H1 (cell line): ENCODE measurements at regions not wholly inside any gene's neighbourhood (a gene's known extent, or its start where the extent isn't known, plus 50 kb on each side); places are given as distances from the start of the nearest gene placed in this dataset.

Source experiments
- CTCF ChIA-PET: fragments of 300-600 bp; sonication (Branson Sonifier 250); formaldehyde crosslinking; loops from one replicate; lab custom pipeline; 2021; ENCODE audit not compliant: partially characterized antibody; lab: Charles Lee
- POLR2A ChIA-PET: fragments of 300-600 bp; sonication (Branson Sonifier 250); formaldehyde crosslinking; loops from one replicate; lab custom pipeline; 2021; ENCODE audit warnings: inconsistent platforms; ENCODE audit not compliant: partially characterized antibody; lab: Charles Lee
- DNase-seq, 2 experiments: peaks; one replicate each; pipeline versions ENCODE4 v3.0.0 to v3.0.0-alpha.2; 2010 to 2022; ENCODE audit warnings: low spot score in 2 of 2, low read depth in 1 of 2, mixed read lengths in 1 of 2
- FAIRE-seq: peaks from 2 replicates; lab custom pipeline; 2011; peaks lifted over from hg19 to GRCh38; lab: Jason Lieb, UNC
- H2AFZ ChIP-seq: 2 replicates; pipeline ENCODE4 v1.8.1; 2012; ENCODE audit warnings: low read length, inconsistent platforms
- H2AK5ac ChIP-seq: 2 replicates; pipeline ENCODE4 v1.6.1; 2013; ENCODE audit warnings: low read depth, low read length
- H2BK120ac ChIP-seq: replicated peaks from 2 replicates; pipeline ENCODE3; 2013; ENCODE audit warnings: low read depth, low read length, inconsistent platforms
- H2BK12ac ChIP-seq: 2 replicates; pipeline ENCODE4 v1.6.1; 2013; ENCODE audit warnings: low read depth, low read length
- H2BK15ac ChIP-seq: 2 replicates; pipeline ENCODE4 v1.6.1; 2013; ENCODE audit warnings: low read length
- H2BK20ac ChIP-seq: 2 replicates; pipeline ENCODE4 v1.6.1; 2013; ENCODE audit warnings: low read length
- H2BK5ac ChIP-seq: 2 replicates; pipeline ENCODE4 v1.6.1; 2013; ENCODE audit warnings: low read depth, low read length
- H3K14ac ChIP-seq: 2 replicates; pipeline ENCODE4 v1.6.1; 2013; ENCODE audit warnings: inconsistent platforms; ENCODE audit not compliant: insufficient read length
- H3K18ac ChIP-seq: 2 replicates; pipeline ENCODE4 v1.6.1; 2013; ENCODE audit warnings: low read length; ENCODE audit errors: extremely low read depth
- H3K23ac ChIP-seq: 2 replicates; pipeline ENCODE4 v1.6.1; 2013; ENCODE audit warnings: inconsistent platforms; ENCODE audit not compliant: insufficient read length
- H3K23me2 ChIP-seq: 2 replicates; pipeline ENCODE4 v1.6.1; 2013; ENCODE audit warnings: low read depth, low read length
- H3K27ac ChIP-seq: 2 replicates; pipeline ENCODE4 v1.6.1; 2011; ENCODE audit warnings: low read depth, low read length, inconsistent platforms
- H3K27me3 ChIP-seq, 4 experiments: replicated peaks in 1 of 4; 1 replicate in 1 of 4; 2 replicates in 3 of 4; pipeline versions ENCODE4 v1.6.1 to v1.8.1; 2011 to 2013; ENCODE audit warnings: low read length in 3 of 4, mild to moderate bottlenecking in 3 of 4, inconsistent platforms in 2 of 4, mixed read lengths in 2 of 4, moderate library complexity in 1 of 4; ENCODE audit not compliant: control insufficient read depth in 3 of 4, insufficient read depth in 3 of 4; ENCODE audit errors: extremely low read depth in 1 of 4
- H3K36me3 ChIP-seq, 4 experiments: 2 replicates each; pipeline versions ENCODE4 v1.6.1 to v1.8.1; 2011 to 2013; ENCODE audit warnings: mild to moderate bottlenecking in 4 of 4, low read length in 3 of 4, moderate library complexity in 2 of 4, control low read depth in 1 of 4, inconsistent platforms in 1 of 4; ENCODE audit not compliant: insufficient read depth in 4 of 4, control insufficient read depth in 2 of 4
- H3K4ac ChIP-seq: replicated peaks from 2 replicates; pipeline ENCODE3; 2013; ENCODE audit warnings: low read length, low read depth, mixed read lengths, inconsistent platforms; ENCODE audit not compliant: insufficient read length
- H3K4me1 ChIP-seq, 4 experiments: replicated peaks in 1 of 4; 1 replicate in 1 of 4; 2 replicates in 3 of 4; pipeline versions ENCODE4 v1.6.1 to v1.8.1; 2011 to 2013; ENCODE audit warnings: low read length in 3 of 4, inconsistent platforms in 2 of 4, mixed read lengths in 1 of 4; ENCODE audit not compliant: insufficient read depth in 4 of 4, control insufficient read depth in 3 of 4
- H3K4me2 ChIP-seq, 2 experiments: 2 replicates each; pipeline versions ENCODE4 v1.6.1 to v1.8.1; 2011 to 2013; ENCODE audit warnings: low read depth in 2 of 2, low read length in 2 of 2, control low read depth in 1 of 2, inconsistent platforms in 1 of 2, mild to moderate bottlenecking in 1 of 2; ENCODE audit not compliant: insufficient read depth in 1 of 2
- H3K4me3 ChIP-seq, 4 experiments: fragments of 200-600, 300-600 bp in 1 of 4; sonication (generic), shearing (Covaris generic), sonication (Bioruptor Twin) in 1 of 4; 2 replicates each; pipeline versions ENCODE4 v1.5.1 to v1.8.1; 2011 to 2016; ENCODE audit warnings: low read length in 4 of 4, low read depth in 3 of 4, control low read depth in 2 of 4, inconsistent platforms in 2 of 4, mild to moderate bottlenecking in 2 of 4, mixed read lengths in 1 of 4, moderate library complexity in 1 of 4; ENCODE audit not compliant: insufficient read depth in 2 of 4; ENCODE audit errors: extremely low read depth in 1 of 4
- H3K56ac ChIP-seq: replicated peaks from 2 replicates; pipeline ENCODE3; 2013; ENCODE audit warnings: low read depth, mild to moderate bottlenecking, mixed read lengths, low read length, inconsistent platforms; ENCODE audit not compliant: insufficient read length
- H3K79me1 ChIP-seq: 2 replicates; pipeline ENCODE4 v1.6.1; 2013; ENCODE audit warnings: low read depth, low read length, control low read depth
- H3K79me2 ChIP-seq, 2 experiments: 2 replicates each; pipeline versions ENCODE4 v1.6.1 to v1.8.1; 2012 to 2013; ENCODE audit warnings: low read length in 2 of 2, mild to moderate bottlenecking in 2 of 2, inconsistent platforms in 1 of 2; ENCODE audit not compliant: insufficient read depth in 2 of 2, control insufficient read depth in 1 of 2
- H3K9ac ChIP-seq, 4 experiments: replicated peaks in 1 of 4; 1 replicate in 1 of 4; 2 replicates in 3 of 4; pipeline versions ENCODE4 v1.6.1 to v1.8.1; 2011 to 2013; ENCODE audit warnings: low read depth in 3 of 4, low read length in 3 of 4, control low read depth in 2 of 4, mild to moderate bottlenecking in 2 of 4, moderate library complexity in 2 of 4, inconsistent platforms in 1 of 4; ENCODE audit errors: extremely low read depth in 1 of 4
- H3K9me3 ChIP-seq, 2 experiments: 2 replicates each; pipeline versions ENCODE4 v1.6.1 to v1.8.1; 2012 to 2013; ENCODE audit warnings: mild to moderate bottlenecking in 2 of 2, moderate library complexity in 2 of 2, control low read depth in 1 of 2, inconsistent platforms in 1 of 2, low read depth in 1 of 2, low read length in 1 of 2, mixed read lengths in 1 of 2; ENCODE audit not compliant: insufficient read depth in 2 of 2
- H4K20me1 ChIP-seq, 2 experiments: replicated peaks in 1 of 2; 2 replicates each; pipeline versions ENCODE3 to v1.8.1; 2011 to 2013; ENCODE audit warnings: inconsistent platforms in 2 of 2, low read length in 2 of 2, mild to moderate bottlenecking in 1 of 2; ENCODE audit not compliant: insufficient read depth in 2 of 2, control insufficient read depth in 1 of 2
- H4K5ac ChIP-seq: 2 replicates; pipeline ENCODE4 v1.6.1; 2013; ENCODE audit warnings: low read length, low read depth, mixed read lengths, inconsistent platforms; ENCODE audit not compliant: insufficient read length
- H4K8ac ChIP-seq: 2 replicates; pipeline ENCODE4 v1.8.0; 2013; ENCODE audit warnings: mild to moderate bottlenecking, moderate library complexity, low read length, inconsistent platforms; ENCODE audit not compliant: insufficient read depth; ENCODE audit errors: extremely low read depth
- H4K91ac ChIP-seq: replicated peaks from 2 replicates; pipeline ENCODE3; 2013; ENCODE audit warnings: low read length, mixed read lengths, inconsistent platforms; ENCODE audit not compliant: insufficient read length
- RBBP5 ChIP-seq: IDR thresholded peaks from 2 replicates; pipeline ENCODE4 v1.7.1; 2012; ENCODE audit warnings: low read depth, mild to moderate bottlenecking, inconsistent platforms, low read length, moderate library complexity, borderline replicate concordance
- TCF12 ChIP-seq: IDR thresholded peaks from 2 replicates; pipeline ENCODE4 v1.6.1; 2011; ENCODE audit warnings: low read depth, mild to moderate bottlenecking, low read length
- whole genome bisulfite sequencing, 2 experiments: shearing (Covaris generic) in 1 of 2; methylation state at CpG; one replicate each; pipeline versions ENCODE4 v1.1.6 to v1.1.7; 2013 to 2015; ENCODE audit warnings: low lambda C conversion rate in 2 of 2, mixed read lengths in 2 of 2, inconsistent platforms in 1 of 2, low coverage in 1 of 2, missing lambda C conversion rate in 1 of 2; ENCODE audit not compliant: insufficient replicate concordance in 2 of 2, insufficient coverage in 1 of 2, insufficient read length in 1 of 2; ENCODE audit errors: extremely low coverage in 1 of 2, missing lambda C conversion rate in 1 of 2; 5-methylcytosine and 5-hydroxymethylcytosine counted together

GRCh38 chr9:22265534-22265933 lies 181.1 kb upstream of the DMRTA1 start:
- H3K4ac ChIP-seq = no peak overlapping the region
- H2BK20ac ChIP-seq = no peak overlapping the region
- peaks cover 3 to 6% of the 10 kb centered on the region in 2 experiments; a peak in 1 of 4 replicates for H3K9me3 ChIP-seq
- no peak overlapping the region for H3K9ac ChIP-seq
- no peak overlapping the region for H4K8ac ChIP-seq
- no peak overlapping the region for H2BK120ac ChIP-seq
- H4K91ac ChIP-seq = no peak overlapping the region
- ChIA-PET CTCF (no interaction called here), POLR2A (no interaction called here)
- H3K4me1 ChIP-seq = no peaks in the 10 kb centered on the region
- no peaks in the 10 kb centered on the region for H4K20me1 ChIP-seq
- H3K36me3 ChIP-seq = no peaks in the 10 kb centered on the region
- no peaks in the 10 kb centered on the region for H3K79me1 ChIP-seq
- H4K5ac ChIP-seq = no peak overlapping the region
- no peak overlapping the region for H2BK12ac ChIP-seq
- no peak overlapping the region for H3K14ac ChIP-seq
- no peak overlapping the region for H3K27ac ChIP-seq
- no peak overlapping the region for H3K23ac ChIP-seq
- no peak for TF ChIP-seq RBBP5
- no peak for TF ChIP-seq TCF12
- H3K23me2 ChIP-seq = no peaks in the 10 kb centered on the region
- no peak overlapping the region for H3K18ac ChIP-seq
- WGBS, 2 experiments = 86% methylated on average over 2 of the region's 2 CpGs; no CpG with 5 or more reads in 1 of the 2 experiments
- no peak overlapping the region for H3K4me3 ChIP-seq
- H2AK5ac ChIP-seq = no peak overlapping the region
- H2BK5ac ChIP-seq = no peak overlapping the region
- no peak for FAIRE-seq
- no peaks in the 10 kb centered on the region for H3K79me2 ChIP-seq
- no peak overlapping the region for H3K4me2 ChIP-seq
- H3K27me3 ChIP-seq = no peaks in the 10 kb centered on the region
- DNase-seq = no peak
- H3K56ac ChIP-seq = no peak overlapping the region
- H2BK15ac ChIP-seq = no peak overlapping the region
- no peak overlapping the region for H2AFZ ChIP-seq
